HepG2 (cell line): ENCODE measurements at regions not wholly inside any gene's neighbourhood (a gene's known extent, or its start where the extent isn't known, plus 50 kb on each side); places are given as distances from the start of the nearest gene placed in this dataset.

Experiments used
- ATAC-seq: fragments of 200-7000 bp; cut with Tn5 transposase; 3 replicates; pipeline ENCODE4 v1.9.1; 2020; ENCODE audit warnings: mild to moderate bottlenecking, moderate library complexity
- BruUV-seq: library from RNA; stranded (reverse); fragments of 400-500 nt; replicated peaks from 2 replicates; lab custom pipeline; 2021; lab: Mats Ljungman, UMichigan
- CTCF ChIA-PET: fragments of 300-600 bp; formaldehyde crosslinking; extraction: SDS; loops from one replicate; lab custom pipeline; 2021; ENCODE audit warnings: low total read pairs, inconsistent platforms, low intra/inter-chr PET ratio; lab: Yijun Ruan, JAX
- POLR2A ChIA-PET: fragments of 350-600 bp; sonication (Branson Sonifier 250); formaldehyde crosslinking; loops from one replicate; lab custom pipeline; 2020; ENCODE audit warnings: antibody characterized with exemption, inconsistent platforms; lab: Yijun Ruan, JAX
- DNase-seq: peaks from one replicate; pipeline ENCODE4 v3.0.0-alpha.2; 2015; ENCODE audit warnings: low spot score
- FAIRE-seq: peaks from 3 replicates; lab custom pipeline; 2011; peaks lifted over from hg19 to GRCh38; lab: Jason Lieb, UNC
- H2AFZ ChIP-seq: one replicate; pipeline ENCODE4 v1.6.1; 2011; ENCODE audit warnings: low read length, inconsistent platforms
- H3K27ac ChIP-seq: fragments of 300-600 bp; 3 replicates; pipeline ENCODE4 v1.8.0; 2011; ENCODE audit warnings: mixed run types, mild to moderate bottlenecking, mixed read lengths, low read length, inconsistent platforms; ENCODE audit not compliant: insufficient read depth; ENCODE audit errors: extremely low read length
- H3K27me3 ChIP-seq, 2 experiments: fragments of 200-600 bp in 1 of 2; 2 replicates in 1 of 2; 3 replicates in 1 of 2; pipeline versions ENCODE4 v1.6.0 to v1.8.0; 2011; ENCODE audit warnings: low read length in 2 of 2, mild to moderate bottlenecking in 2 of 2, moderate library complexity in 2 of 2, inconsistent platforms in 1 of 2; ENCODE audit not compliant: insufficient read depth in 2 of 2, control insufficient read depth in 1 of 2
- H3K36me3 ChIP-seq, 2 experiments: fragments of 200-600 bp in 1 of 2; replicated peaks in 1 of 2; 2 replicates in 1 of 2; 3 replicates in 1 of 2; pipeline versions ENCODE4 v1.5.1 to v1.8.0; 2011; ENCODE audit warnings: low read length in 2 of 2, inconsistent platforms in 1 of 2; ENCODE audit not compliant: insufficient read depth in 2 of 2, control insufficient read depth in 1 of 2
- H3K4me1 ChIP-seq: 2 replicates; pipeline ENCODE4 v1.5.1; 2012; ENCODE audit warnings: low read length, inconsistent platforms; ENCODE audit not compliant: insufficient read depth
- H3K4me2 ChIP-seq: 2 replicates; pipeline ENCODE4 v1.6.0; 2011; ENCODE audit warnings: low read depth, low read length, inconsistent platforms
- H3K4me3 ChIP-seq, 3 experiments: fragments of 200-600 bp in 1 of 3; sonication (generic), shearing (Covaris generic) in 1 of 3; replicated peaks in 1 of 3; 2 replicates each; pipeline ENCODE4 v1.5.1; 2011 to 2016; ENCODE audit warnings: low read length in 3 of 3, inconsistent platforms in 2 of 3, low read depth in 2 of 3, mild to moderate bottlenecking in 2 of 3, control low read depth in 1 of 3, mixed read lengths in 1 of 3; ENCODE audit not compliant: insufficient read depth in 1 of 3
- H3K79me2 ChIP-seq: one replicate; pipeline ENCODE4 v1.6.1; 2011; ENCODE audit warnings: low read length, inconsistent platforms; ENCODE audit not compliant: insufficient read depth
- H3K9ac ChIP-seq: 2 replicates; pipeline ENCODE4 v1.6.0; 2011; ENCODE audit warnings: mild to moderate bottlenecking, low read depth, low read length, inconsistent platforms; ENCODE audit not compliant: insufficient read depth
- H3K9me3 ChIP-seq: 2 replicates; pipeline ENCODE4 v1.5.1; 2012; ENCODE audit warnings: mild to moderate bottlenecking, low read length
- H4K20me1 ChIP-seq: 2 replicates; pipeline ENCODE4 v1.6.0; 2011; ENCODE audit warnings: inconsistent platforms, mild to moderate bottlenecking, low read length, moderate library complexity; ENCODE audit not compliant: insufficient read depth
- ATF1 ChIP-seq: IDR thresholded peaks from 2 replicates; pipeline ENCODE4 v1.6.1; 2016; ENCODE audit warnings: mild to moderate bottlenecking, control low read depth
- BRCA1 ChIP-seq: sonication (generic); formaldehyde crosslinking; IDR thresholded peaks from 2 replicates; pipeline ENCODE4 v1.4.0; 2020; ENCODE audit warnings: missing genetic modification reagents
- DR1 ChIP-seq: sonication (generic); formaldehyde crosslinking; IDR thresholded peaks from 2 replicates; pipeline ENCODE4 v1.8.0; 2021; ENCODE audit warnings: mild to moderate bottlenecking, missing genetic modification reagents, inconsistent platforms
- DZIP1 ChIP-seq: sonication (generic); formaldehyde crosslinking; IDR thresholded peaks from 2 replicates; pipeline ENCODE4 v1.5.0; 2020; ENCODE audit warnings: mild to moderate bottlenecking, missing genetic modification reagents
- EED ChIP-seq: sonication (generic); formaldehyde crosslinking; IDR thresholded peaks from 2 replicates; pipeline ENCODE4 v1.5.0; 2020; ENCODE audit warnings: mild to moderate bottlenecking, missing genetic modification reagents
- FOXA1 ChIP-seq, 2 experiments: fragments of 450-650 bp in 1 of 2; sonication (generic) in 1 of 2; formaldehyde crosslinking in 1 of 2; IDR thresholded peaks; 2 replicates each; pipeline versions ENCODE4 v1.4.0 to v1.6.1; 2016 to 2020; ENCODE audit warnings: missing genetic modification reagents in 1 of 2
- FOXO1 ChIP-seq: sonication (generic); formaldehyde crosslinking; IDR thresholded peaks from 2 replicates; pipeline ENCODE4 v1.4.0; 2020; ENCODE audit warnings: missing genetic modification reagents
- HMG20B ChIP-seq: conservative IDR thresholded peaks from 2 replicates; pipeline ENCODE4 v1.6.1; 2016; ENCODE audit warnings: missing genetic modification reagents, missing compliant biosample characterization
- PRDM4 ChIP-seq: sonication (generic); formaldehyde crosslinking; IDR thresholded peaks from 2 replicates; pipeline ENCODE4 v1.9.0; 2021; ENCODE audit warnings: missing genetic modification reagents, borderline replicate concordance
- PREB ChIP-seq: sonication (generic); formaldehyde crosslinking; IDR thresholded peaks from 2 replicates; pipeline ENCODE4 v1.4.0; 2020; ENCODE audit warnings: missing genetic modification reagents
- SIN3B ChIP-seq: fragments of 150-350 bp; IDR thresholded peaks from 2 replicates; pipeline ENCODE4 v1.6.1; 2014; ENCODE audit warnings: low read length
- ZBTB1 ChIP-seq: sonication (generic); formaldehyde crosslinking; IDR thresholded peaks from 2 replicates; pipeline ENCODE4 v1.4.0; 2020; ENCODE audit warnings: missing genetic modification reagents, borderline replicate concordance
- ZNF546 ChIP-seq: sonication (generic); formaldehyde crosslinking; conservative IDR thresholded peaks from 2 replicates; pipeline ENCODE4 v1.8.1; 2023; ENCODE audit warnings: mild to moderate bottlenecking, missing genetic modification reagents
- ZNF552 ChIP-seq: sonication (generic); formaldehyde crosslinking; IDR thresholded peaks from 2 replicates; pipeline ENCODE4 v1.9.0; 2022; ENCODE audit warnings: missing genetic modification reagents, mild to moderate bottlenecking, borderline replicate concordance
- ZNF567 ChIP-seq: sonication (generic); formaldehyde crosslinking; IDR thresholded peaks from 2 replicates; pipeline ENCODE4 v1.8.1; 2023; ENCODE audit warnings: mild to moderate bottlenecking, missing genetic modification reagents, borderline replicate concordance
- WGBS: methylation state at CpG from one replicate; pipeline ENCODE4 v1.1.6; 2017; ENCODE audit warnings: low lambda C conversion rate; 5-methylcytosine and 5-hydroxymethylcytosine counted together
- in situ Hi-C: cut with HindIII; loops from 2 replicates; pipeline ENCODE4 v1.10.0; 2017; ENCODE audit warnings: low pct_unique_long_range_greater_than_20kb; ENCODE audit not compliant: extremely low pct_ligation_motif_present
- intact Hi-C: fragments of 100-400 bp; cut with micrococcal nuclease; formaldehyde crosslinking; loops from one replicate; pipeline ENCODE4 v1.10.0; 2022; ENCODE audit not compliant: unreplicated experiment

GRCh38 chr14:53331247-53331646, 178.1 kb upstream of the DDHD1 start:
- Histone ChIP-seq H3K4me1 (no peaks in the 10 kb centered on the region), H3K4me2 (no peak overlapping the region), H3K9me3 (no peaks in the 10 kb centered on the region), H3K79me2 (no peaks in the 10 kb centered on the region), H3K9ac (no peak overlapping the region), H2AFZ (no peak overlapping the region), H3K4me3 (no peak overlapping the region), H3K27me3 (no peaks in the 10 kb centered on the region; a peak in 1 of 5 replicates), H3K36me3 (no peaks in the 10 kb centered on the region), H4K20me1 (no peaks in the 10 kb centered on the region), H3K27ac (no peak overlapping the region)
- POLR2A ChIA-PET, result no interaction called here
- 0% methylated on average over 1 of the region's 1 CpG for WGBS
- BruUV-seq, result no TSS peak
- intact Hi-C loops (no loop called here), in situ Hi-C loops (no loop called here)
- ATAC-seq (no peak), DNase-seq (no peak), FAIRE-seq (no peak)
- no peak for TF ChIP-seq PRDM4 (CRISPR knock-in tag)
- no peak for TF ChIP-seq ZNF552
- TF ChIP-seq HMG20B, result no peak
- TF ChIP-seq ATF1 (CRISPR knock-in tag), result no peak
- TF ChIP-seq SIN3B, result no peak
- no peak for TF ChIP-seq FOXO1 (CRISPR knock-in tag)
- no peak for TF ChIP-seq ZNF567 (CRISPR knock-in tag)
- no peak for TF ChIP-seq EED
- CTCF ChIA-PET, result no interaction called here

- ChIA-PET POLR2A (no interaction called here), CTCF (no interaction called here)
- H3K27ac ChIP-seq, result no peak overlapping the region
- no peak overlapping the region for H3K4me2 ChIP-seq
- WGBS, result 31% methylated on average over 3 of the region's 3 CpGs
- ATAC-seq (no peak), FAIRE-seq (no peak), DNase-seq (no peak)
- H3K9ac ChIP-seq, result no peak overlapping the region
- H3K36me3 ChIP-seq, result no peaks in the 10 kb centered on the region
- H4K20me1 ChIP-seq, result no peaks in the 10 kb centered on the region
- H3K27me3 ChIP-seq, result no peaks in the 10 kb centered on the region; a peak in 1 of 5 replicates
- intact Hi-C loops (no loop called here), in situ Hi-C loops (no loop called here)
- no peaks in the 10 kb centered on the region for H3K4me1 ChIP-seq
- no TSS peak for BruUV-seq
- no peak overlapping the region for H3K4me3 ChIP-seq
- no peak overlapping the region for H2AFZ ChIP-seq
- H3K79me2 ChIP-seq, result no peaks in the 10 kb centered on the region
- no peaks in the 10 kb centered on the region for H3K9me3 ChIP-seq
- TF ChIP-seq BRCA1 (CRISPR knock-in tag), result no peak
- no peak for TF ChIP-seq ZBTB1
- no peak for TF ChIP-seq ZNF546 (CRISPR knock-in tag)
- no peak for TF ChIP-seq DR1 (CRISPR knock-in tag)
- TF ChIP-seq PREB (CRISPR knock-in tag), result no peak
- TF ChIP-seq DZIP1 (CRISPR knock-in tag), result no peak
- no peak for TF ChIP-seq FOXA1 (IDR thresholded peaks at IDR 0.05)
- TF ChIP-seq FOXA1 (CRISPR knock-in tag; IDR thresholded peaks at IDR 0.05), result no peak
These were observed 177.3 kb upstream of the DDHD1 start for GRCh38 chr14:53330441-53330840.
